HepG2 (cell line): ENCODE measurements at regions not wholly inside any gene's neighbourhood (a gene's known extent, or its start where the extent isn't known, plus 50 kb on each side); places are given as distances from the start of the nearest gene placed in this dataset.

Source experiments
- FIP1L1 ChIP-seq: fragments of 200-400 bp; formaldehyde crosslinking; IDR thresholded peaks from 2 replicates; pipeline ENCODE4 v1.6.1; 2018; ENCODE audit warnings: low read depth, mild to moderate bottlenecking, low read length, moderate library complexity, borderline replicate concordance; ENCODE audit not compliant: insufficient read depth
- KDM1A ChIP-seq: IDR thresholded peaks from 2 replicates; pipeline ENCODE4 v1.6.1; 2016; ENCODE audit warnings: missing compliant biosample characterization
- NFATC3 ChIP-seq: sonication (generic); formaldehyde crosslinking; IDR thresholded peaks from 2 replicates; pipeline ENCODE4 v1.5.1; 2020; ENCODE audit warnings: mild to moderate bottlenecking, missing genetic modification reagents
- NR2F6 ChIP-seq, 2 experiments: IDR thresholded peaks; 2 replicates each; pipeline ENCODE4 v1.6.1; 2016; ENCODE audit warnings: antibody characterized with exemption in 1 of 2, mild to moderate bottlenecking in 1 of 2
- RAD21 ChIP-seq: fragments of 450-650 bp; formaldehyde crosslinking; IDR thresholded peaks from 2 replicates; pipeline ENCODE4 v1.5.0; 2020; ENCODE audit warnings: mild to moderate bottlenecking
- ZBTB1 ChIP-seq: sonication (generic); formaldehyde crosslinking; IDR thresholded peaks from 2 replicates; pipeline ENCODE4 v1.4.0; 2020; ENCODE audit warnings: missing genetic modification reagents, borderline replicate concordance
- ZBTB49 ChIP-seq: sonication (generic); formaldehyde crosslinking; IDR thresholded peaks from 2 replicates; pipeline ENCODE4 v1.4.0; 2020; ENCODE audit warnings: missing genetic modification reagents, borderline replicate concordance
- ZMYM4 ChIP-seq: sonication (generic); formaldehyde crosslinking; IDR thresholded peaks from 2 replicates; pipeline ENCODE4 v1.8.1; 2023; ENCODE audit warnings: mild to moderate bottlenecking, missing genetic modification reagents
- TF ChIP-seq, protein P1 (sequence below): sonication (generic); formaldehyde crosslinking; IDR thresholded peaks from 2 replicates; pipeline ENCODE4 v1.4.0; 2020; ENCODE audit warnings: missing genetic modification reagents; ENCODE audit errors: not compliant biosample characterization
- TF ChIP-seq, protein P2 (sequence below): sonication (generic); formaldehyde crosslinking; conservative IDR thresholded peaks from 2 replicates; pipeline ENCODE4 v1.5.0; 2020; ENCODE audit warnings: missing genetic modification reagents

- TF ChIP-seq ZBTB1 (CRISPR knock-in tag) = no peak
- TF ChIP-seq, protein P1, sequence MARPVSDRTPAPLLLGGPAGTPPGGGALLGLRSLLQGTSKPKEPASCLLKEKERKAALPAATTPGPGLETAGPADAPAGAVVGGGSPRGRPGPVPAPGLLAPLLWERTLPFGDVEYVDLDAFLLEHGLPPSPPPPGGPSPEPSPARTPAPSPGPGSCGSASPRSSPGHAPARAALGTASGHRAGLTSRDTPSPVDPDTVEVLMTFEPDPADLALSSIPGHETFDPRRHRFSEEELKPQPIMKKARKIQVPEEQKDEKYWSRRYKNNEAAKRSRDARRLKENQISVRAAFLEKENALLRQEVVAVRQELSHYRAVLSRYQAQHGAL (CRISPR knock-in tag) = no peak
- TF ChIP-seq FIP1L1 = no peak
- no peak for TF ChIP-seq RAD21 (CRISPR knock-in tag)
- TF ChIP-seq, protein P2, sequence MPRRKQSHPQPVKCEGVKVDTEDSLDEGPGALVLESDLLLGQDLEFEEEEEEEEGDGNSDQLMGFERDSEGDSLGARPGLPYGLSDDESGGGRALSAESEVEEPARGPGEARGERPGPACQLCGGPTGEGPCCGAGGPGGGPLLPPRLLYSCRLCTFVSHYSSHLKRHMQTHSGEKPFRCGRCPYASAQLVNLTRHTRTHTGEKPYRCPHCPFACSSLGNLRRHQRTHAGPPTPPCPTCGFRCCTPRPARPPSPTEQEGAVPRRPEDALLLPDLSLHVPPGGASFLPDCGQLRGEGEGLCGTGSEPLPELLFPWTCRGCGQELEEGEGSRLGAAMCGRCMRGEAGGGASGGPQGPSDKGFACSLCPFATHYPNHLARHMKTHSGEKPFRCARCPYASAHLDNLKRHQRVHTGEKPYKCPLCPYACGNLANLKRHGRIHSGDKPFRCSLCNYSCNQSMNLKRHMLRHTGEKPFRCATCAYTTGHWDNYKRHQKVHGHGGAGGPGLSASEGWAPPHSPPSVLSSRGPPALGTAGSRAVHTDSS (CRISPR knock-in tag) = no peak
- TF ChIP-seq KDM1A (CRISPR knock-in tag) = no peak
- no peak for TF ChIP-seq ZBTB49 (CRISPR knock-in tag)
- TF ChIP-seq NFATC3 = no peak
- TF ChIP-seq NR2F6 (IDR thresholded peaks at IDR 0.05) = no peak
- no peak for TF ChIP-seq NR2F6 (CRISPR knock-in tag; IDR thresholded peaks at IDR 0.05)
- no peak for TF ChIP-seq ZMYM4 (CRISPR knock-in tag)
These were observed 85.1 kb downstream of the C13orf42 start for GRCh38 chr13:51026016-51026415.
